NCI-H2081 treated with DMSO at 0.1 percent for 48 hours (cell line): ENCODE measurements at regions not wholly inside any gene's neighbourhood (a gene's known extent, or its start where the extent isn't known, plus 50 kb on each side); places are given as distances from the start of the nearest gene placed in this dataset.
"Not testable (repeated sequence)": the region's sequence is repeated elsewhere in the genome, so short reads cannot be mapped to it uniquely, and the experiment has no call there.

Experiments
- DNase-seq: peaks from one replicate; lab custom pipeline; 2025; lab: John Stamatoyannopoulos, UW

DNA sequence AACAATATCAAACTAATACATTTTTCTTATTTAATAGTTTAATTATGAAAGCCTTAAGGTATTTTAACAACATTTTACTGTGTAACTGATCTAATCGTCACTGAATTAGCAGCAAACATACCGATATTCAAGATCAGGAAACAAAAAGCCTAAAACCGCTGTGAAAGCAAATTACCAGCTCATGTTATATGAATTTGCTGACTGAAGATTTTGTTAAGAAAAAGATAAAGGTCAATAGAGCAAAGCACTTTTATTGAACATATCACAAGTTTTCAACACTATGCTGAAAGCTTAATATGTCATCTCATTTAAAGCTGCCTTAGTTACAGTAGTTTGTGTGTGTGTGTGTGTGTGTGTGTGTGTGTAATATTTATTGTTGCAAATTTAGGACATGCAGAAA lies 1634.9 kb upstream of the NUDT12 start:
- no peak for DNase-seq

DNA sequence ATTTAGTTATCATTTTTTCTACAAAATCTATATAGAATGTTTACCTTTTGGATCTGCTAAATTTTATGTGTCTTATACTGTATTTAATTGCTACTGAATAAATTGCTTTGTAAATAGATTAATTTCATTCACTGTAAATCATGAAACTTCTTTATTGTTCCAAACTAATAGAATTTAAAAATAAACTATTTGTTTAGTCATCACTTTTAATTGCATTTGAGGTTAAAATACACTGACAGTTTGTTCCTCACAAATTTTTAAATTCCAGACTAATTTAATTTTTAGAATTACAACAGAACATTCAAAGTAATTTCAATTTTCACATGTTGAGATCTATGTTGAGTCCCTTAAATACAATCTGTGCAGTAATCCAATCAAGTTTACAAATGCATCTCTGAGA lies 1633.2 kb upstream of the NUDT12 start:
- DNase-seq = no peak

DNA sequence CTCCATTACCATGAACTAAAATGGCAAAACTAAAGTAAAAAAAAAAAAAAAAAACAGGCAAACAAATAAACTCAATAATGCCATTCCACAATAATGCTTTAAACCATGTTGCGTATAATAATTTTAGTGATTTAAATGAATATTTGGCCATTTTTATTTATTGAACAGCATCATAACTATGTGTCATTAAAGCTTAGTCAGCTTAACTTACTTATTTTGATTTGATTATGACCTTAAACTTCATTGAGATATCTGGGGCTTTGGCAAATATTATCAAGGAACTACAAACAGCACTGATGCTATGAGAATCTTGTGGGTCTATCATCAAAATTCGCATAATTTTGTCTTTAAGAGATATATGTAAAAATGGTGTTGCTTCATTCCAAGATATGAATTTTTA lies 1610.3 kb upstream of the NUDT12 start:
- no peak for DNase-seq

GRCh38 chr5:105168806-105169205 lies 1606.2 kb upstream of the NUDT12 start:
- no peak for DNase-seq

DNA sequence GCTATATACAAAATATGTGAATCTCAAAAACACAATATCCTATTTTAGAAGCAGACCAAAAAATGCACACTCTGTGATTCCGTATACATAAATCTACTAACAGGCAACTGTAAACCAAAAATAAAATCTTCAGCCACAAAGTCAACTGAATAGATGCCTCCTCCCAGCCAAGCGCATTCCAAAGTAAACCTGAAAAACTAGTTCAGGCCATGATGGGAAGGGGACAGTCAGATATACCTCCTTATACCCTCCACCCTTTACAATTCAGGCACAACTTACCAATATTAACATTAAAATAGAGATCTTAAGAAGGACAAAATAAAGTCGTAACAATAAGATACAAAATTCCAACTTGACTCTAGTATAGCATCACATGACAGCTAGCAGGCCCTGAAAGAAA lies 1604.5 kb upstream of the NUDT12 start:
- DNase-seq = no peak

DNA sequence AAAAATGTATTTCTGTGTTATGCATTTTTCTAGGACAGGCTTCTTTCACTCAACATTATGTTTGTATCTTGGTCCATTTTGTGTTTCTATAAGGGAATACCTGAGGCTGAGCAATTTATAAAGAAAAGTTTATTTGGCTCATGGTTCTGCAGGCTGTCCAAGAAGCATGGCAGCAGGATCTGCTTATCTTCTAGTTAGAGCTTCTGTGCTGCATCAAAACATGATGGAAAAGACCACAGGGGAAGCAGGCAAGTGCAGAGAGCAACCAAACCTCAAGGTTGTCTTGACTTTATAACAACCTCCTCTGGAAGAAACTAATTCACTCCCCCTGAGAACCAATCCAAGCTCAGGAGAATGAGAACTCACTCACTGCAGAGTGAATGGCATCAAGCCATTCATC lies 1601.0 kb upstream of the NUDT12 start:
- no peak for DNase-seq

- not testable (repeated sequence) for DNase-seq
Measured at GRCh38 chr5:105162557-105162956, 1600.0 kb upstream of the NUDT12 start.

GRCh38 chr5:105158526-105158925 lies 1595.9 kb upstream of the NUDT12 start:
- no peak for DNase-seq

- DNase-seq = no peak
Measured at GRCh38 chr5:105150323-105150722, 1587.7 kb upstream of the NUDT12 start.

DNA sequence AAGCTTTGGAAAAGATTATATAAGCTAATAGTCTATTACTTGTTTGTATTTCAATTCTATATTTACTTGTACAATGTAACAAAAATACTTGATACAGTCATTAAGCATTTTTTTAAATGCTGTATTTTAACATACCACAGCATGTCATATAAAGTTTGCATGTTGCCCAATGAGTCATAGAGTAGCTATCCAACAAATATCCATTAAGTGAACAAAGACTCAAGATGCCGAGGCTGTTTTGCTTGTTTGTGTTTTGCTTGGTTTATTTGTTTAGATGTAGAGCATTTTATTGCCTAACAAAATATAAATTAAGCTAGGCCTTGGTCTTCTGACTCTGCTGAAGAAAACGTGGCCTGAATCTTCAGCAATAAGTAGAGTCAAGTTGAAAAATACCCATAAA lies 1584.3 kb upstream of the NUDT12 start:
- no peak for DNase-seq

DNA sequence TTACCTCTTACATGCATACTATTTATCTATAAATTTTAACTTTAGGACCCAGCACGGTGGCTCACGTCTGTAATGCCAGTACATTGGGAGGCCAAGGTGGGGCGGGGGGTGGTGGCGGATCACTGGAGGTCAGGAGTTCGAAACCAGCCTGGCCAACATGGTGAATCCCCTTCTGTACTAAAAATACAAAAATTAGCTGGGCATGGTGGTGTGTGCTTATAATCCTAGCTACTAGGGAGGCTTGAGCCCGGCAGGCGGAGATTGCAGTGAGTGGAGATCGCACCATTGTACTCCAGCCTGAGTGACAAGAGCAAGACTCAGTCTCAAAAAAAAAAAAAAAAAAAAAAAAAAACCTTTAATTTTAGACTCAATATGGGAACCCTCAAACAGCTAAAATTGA lies 1582.6 kb upstream of the NUDT12 start:
- no peak for DNase-seq

DNA sequence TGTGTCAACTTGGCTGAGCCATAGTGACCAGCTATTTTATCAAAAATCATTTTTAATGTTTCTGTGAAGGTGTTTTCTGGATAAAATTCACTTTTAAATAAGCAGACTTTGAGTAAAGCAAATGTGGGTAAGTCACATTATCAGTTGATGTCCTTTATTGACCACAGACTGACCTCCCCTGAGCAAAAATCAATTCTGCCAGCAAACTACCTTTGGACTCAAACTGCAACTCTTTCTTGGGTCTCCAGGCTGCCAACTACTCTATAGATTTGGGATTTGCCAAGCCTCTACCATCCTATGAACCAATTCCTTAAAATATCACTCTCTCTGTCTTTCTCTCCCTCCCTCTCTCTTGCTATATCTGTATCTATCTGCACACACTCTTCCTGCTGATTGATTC lies 1571.7 kb upstream of the NUDT12 start:
- DNase-seq = no peak

DNA sequence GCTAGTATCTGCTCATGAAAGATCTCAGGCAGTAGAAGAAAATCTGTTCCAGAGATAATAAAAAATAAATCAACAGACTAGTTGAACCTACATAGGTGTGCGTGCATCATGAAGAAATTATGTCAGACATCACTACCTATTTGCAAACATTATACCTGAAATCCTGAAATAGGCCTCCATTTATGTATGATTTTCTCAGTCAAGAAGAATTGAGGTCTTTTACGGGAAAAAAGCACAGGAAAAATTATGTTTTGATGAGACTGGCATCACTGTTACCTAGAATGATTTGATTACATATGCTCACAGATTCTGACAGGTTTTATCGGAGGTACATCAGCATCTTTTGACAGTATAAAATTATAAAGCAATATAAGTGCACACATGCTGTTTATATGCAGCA lies 1570.5 kb upstream of the NUDT12 start:
- no peak for DNase-seq

DNA sequence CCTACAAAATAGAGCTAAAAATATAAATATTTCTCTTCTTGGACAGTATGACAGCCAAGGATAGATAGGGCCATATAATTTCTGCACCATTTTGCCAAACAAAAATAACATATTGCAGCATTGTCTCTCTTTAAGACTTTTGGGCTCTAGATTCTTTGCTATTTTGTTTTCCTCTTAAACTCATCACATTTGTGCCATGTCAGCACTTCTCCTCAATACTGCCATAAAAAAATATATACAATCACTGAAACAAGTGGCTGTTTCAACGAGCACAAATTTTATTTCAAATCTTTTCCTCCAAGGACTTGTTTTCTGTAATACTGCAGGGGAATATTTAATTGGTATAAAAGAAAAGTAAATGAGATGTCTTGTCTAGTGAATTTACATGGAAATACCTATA lies 1570.0 kb upstream of the NUDT12 start:
- no peak for DNase-seq

DNA sequence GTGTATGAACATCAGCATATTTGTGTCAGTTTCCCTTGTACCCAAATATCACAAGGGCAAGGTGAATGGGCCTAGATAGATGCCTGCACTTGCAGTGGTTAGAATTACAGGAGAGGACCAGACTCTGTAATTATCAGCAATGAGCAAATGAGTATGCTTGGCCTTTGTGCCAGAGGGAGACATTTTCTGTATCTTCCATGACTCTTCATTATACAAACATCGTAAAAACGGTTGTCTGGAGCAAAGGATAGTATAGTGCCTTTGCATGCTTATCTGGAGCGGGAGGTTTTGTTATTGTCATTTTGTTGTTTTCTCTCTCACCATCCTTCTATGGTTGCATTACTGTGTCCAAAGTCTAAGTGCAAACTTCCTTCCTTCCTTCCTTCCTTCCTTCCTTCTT lies 1568.5 kb upstream of the NUDT12 start:
- DNase-seq = no peak

DNA sequence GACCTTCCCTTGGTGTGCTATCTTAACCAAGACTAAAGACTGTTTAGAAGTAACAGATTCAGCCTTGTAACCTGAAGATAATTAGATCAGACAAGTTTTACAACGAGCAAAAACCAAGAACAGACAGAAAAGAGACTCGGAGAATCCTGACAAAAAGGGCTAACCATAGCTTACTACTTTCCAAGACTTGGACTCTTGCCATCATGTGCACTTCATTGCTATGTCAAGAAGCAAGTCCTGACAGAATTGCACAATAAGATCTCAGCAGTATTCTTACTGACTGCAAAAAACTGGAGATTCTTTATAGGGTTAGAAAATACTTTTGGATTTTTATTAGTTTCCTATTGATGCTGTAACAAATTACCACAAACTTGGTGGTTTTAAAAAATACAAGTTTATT lies 1539.0 kb upstream of the NUDT12 start:
- DNase-seq = no peak

- no peak for DNase-seq
Measured at GRCh38 chr5:105088961-105089360, 1526.4 kb upstream of the NUDT12 start.

DNA sequence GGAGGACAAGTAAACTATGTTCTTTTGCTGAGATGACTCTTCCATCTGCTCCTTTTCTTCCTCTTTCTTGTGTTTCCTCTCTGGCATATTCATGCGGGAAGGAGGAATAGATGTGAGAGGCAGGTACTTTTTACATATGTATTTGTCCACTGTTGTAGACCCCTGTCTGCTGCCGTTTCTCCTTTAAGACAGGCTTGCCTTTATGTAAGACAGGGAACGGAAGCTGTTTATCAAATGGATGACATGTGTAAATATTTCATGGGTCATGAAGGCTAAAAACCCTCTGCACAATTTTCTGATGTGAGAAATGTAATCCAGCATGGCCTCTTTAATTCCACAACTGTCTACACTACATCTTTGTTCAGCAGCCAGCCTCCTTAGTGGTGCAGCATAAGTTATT lies 1525.5 kb upstream of the NUDT12 start:
- no peak for DNase-seq

DNA sequence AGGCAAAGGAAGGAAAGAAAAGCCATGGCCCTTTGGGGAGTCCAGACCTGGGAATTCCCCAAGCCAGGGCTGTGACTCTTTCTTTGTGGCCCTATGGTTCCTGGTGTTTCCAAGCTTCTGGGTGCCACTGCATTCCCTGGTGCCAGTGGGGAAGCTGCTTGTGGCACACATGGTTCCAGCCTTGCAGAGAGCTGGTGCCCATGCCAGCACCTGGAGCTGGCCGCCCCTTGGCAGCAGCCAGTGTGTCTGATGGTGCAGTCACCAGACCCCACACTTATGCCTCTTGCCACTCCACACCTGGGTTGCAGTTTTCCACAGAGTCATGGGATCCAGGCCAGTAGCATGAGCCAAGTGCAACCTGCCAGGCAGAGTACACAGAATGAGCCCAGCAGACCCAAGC lies 1495.3 kb upstream of the NUDT12 start:
- DNase-seq = no peak

DNA sequence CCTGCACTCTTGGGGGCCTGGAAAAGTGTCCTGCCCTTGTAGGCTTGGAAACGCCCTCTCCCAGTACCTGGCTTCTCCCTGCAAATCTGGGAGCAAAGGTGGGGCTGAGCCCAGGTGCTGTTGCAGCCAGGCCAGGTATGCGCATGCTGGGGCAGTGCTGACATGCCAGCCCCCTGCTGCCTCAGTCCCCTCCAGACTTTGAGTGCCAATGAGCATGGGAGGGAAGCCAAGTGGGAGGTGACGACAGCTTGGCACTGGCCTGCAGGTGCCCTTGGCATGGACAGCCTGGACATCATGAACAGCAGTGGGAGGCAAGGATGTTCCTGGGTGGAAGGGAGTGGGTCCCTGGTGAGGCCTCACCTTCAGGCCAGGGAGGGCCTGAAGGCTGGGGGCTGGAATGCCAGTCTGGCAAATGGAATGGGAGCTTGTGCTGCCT lies 1494.4 kb upstream of the NUDT12 start:
- DNase-seq = no peak

DNA sequence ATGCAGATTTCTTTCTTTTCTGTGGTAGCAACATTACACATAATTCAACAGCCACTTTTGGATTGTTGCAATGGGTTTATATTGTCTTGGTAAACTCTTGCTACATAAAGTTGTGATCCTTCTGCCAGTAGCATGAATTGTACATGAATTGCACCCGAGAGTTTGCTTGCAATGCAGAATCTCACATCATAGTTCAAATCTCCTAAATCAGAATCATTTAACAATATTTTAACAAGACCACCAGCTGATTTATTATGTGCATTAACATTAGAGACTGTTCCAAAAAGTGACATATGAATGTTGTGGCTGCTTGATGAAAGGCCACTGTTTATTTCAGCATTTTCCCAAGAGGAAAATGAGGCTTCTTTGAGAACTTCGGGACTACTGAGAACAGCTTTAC lies 1491.8 kb upstream of the NUDT12 start:
- no peak for DNase-seq

- no peak for DNase-seq
Measured at GRCh38 chr5:105042623-105043022, 1480.0 kb upstream of the NUDT12 start.

DNA sequence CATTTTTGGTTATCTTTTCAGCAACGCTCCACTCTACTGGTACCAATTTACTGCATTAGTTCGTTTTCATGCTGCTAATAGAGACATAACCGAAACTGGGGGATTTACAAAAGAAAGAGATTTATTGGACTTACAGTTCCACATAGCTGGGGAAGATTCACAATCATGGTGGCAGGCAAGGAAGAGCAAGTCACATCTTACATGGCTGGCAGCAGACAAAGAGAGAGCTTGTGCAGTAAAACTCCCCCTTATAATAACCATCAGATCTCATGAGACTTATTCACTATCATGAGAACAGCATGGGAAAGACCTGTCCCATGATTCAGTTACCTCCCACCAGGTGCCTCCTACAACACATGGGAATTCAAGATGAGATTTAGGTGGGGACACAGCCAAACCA lies 1474.2 kb upstream of the NUDT12 start:
- not testable (repeated sequence) for DNase-seq

DNA sequence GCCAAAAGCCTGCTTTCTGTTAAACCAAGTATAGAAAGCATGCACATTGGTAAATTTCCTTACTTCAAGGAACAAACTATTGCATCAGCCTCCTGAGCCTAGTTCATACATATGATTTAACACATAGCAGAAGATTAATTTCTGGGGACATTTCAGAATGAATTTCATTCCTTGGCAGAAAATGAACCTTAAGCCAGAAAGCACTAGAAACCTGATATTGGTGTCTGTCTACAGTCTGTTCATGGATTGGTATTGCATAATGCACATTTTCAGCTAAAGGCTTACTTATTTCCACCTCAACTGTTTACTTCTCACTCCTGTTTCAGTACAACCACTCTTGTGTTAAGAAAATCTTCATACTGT lies 1471.8 kb upstream of the NUDT12 start:
- no peak for DNase-seq

- DNase-seq = no peak
Measured at GRCh38 chr5:105033637-105034400, 1471.2 kb upstream of the NUDT12 start.
